Body of pancreas (tissue), 4 donors: ENCODE measurements at regions not wholly inside any gene's neighbourhood (a gene's known extent, or its start where the extent isn't known, plus 50 kb on each side); places are given as distances from the start of the nearest gene placed in this dataset.

ENCODE experiments used
- ATAC-seq: fragments of 150-250 bp; one replicate; pipeline ENCODE4 v1.9.1; 2016
- DNase-seq, 4 donors: peaks; one replicate each; pipeline ENCODE4 v3.0.0-alpha.2; 2019
- H3K27ac ChIP-seq, 4 donors: fragments of 200-600 bp; sonication (generic); 1 replicate in 3 of 4; 2 replicates in 1 of 4; pipeline versions ENCODE4 v1.5.1 to v1.6.1; 2016 to 2019; ENCODE audit warnings: mild to moderate bottlenecking in 1 of 4, mixed read lengths in 1 of 4, moderate library complexity in 1 of 4
- H3K27me3 ChIP-seq, 2 donors: fragments of 200-600 bp; sonication (generic); one replicate each; pipeline ENCODE4 v1.6.0; 2016; ENCODE audit warnings: mild to moderate bottlenecking in 1 of 2
- H3K36me3 ChIP-seq, 2 donors: fragments of 200-600 bp; sonication (generic); replicated peaks in 1 of 2; 2 replicates each; pipeline ENCODE4 v1.5.1; 2016; ENCODE audit warnings: low read depth in 2 of 2; ENCODE audit not compliant: insufficient read depth in 1 of 2
- H3K4me1 ChIP-seq: fragments of 200-600 bp; sonication (generic); one replicate; pipeline ENCODE4 v1.6.0; 2016
- H3K4me3 ChIP-seq, 2 donors: fragments of 200-600 bp; sonication (generic); 1 replicate in 1 of 2; 2 replicates in 1 of 2; pipeline ENCODE4 v1.5.1; 2016 to 2019
- H3K9me3 ChIP-seq, 3 donors: fragments of 200-600 bp; sonication (generic); 1 replicate in 2 of 3; 2 replicates in 1 of 3; pipeline ENCODE4 v1.5.1; 2016
- POLR2A ChIP-seq, 3 donors: fragments of 450-650 bp; IDR thresholded peaks; one replicate each; pipeline ENCODE4 v1.6.1; 2016; ENCODE audit warnings: antibody characterized with exemption in 3 of 3, mild to moderate bottlenecking in 2 of 3
- WGBS, 2 donors: methylation state at CpG; one replicate each; pipeline ENCODE4 v1.1.5; 2017; 5-methylcytosine and 5-hydroxymethylcytosine counted together
- intact Hi-C: fragments of 100-400 bp; cut with DNase I; formaldehyde crosslinking; loops from one replicate; pipeline ENCODE4 v1.15.1; 2023
- TF ChIP-seq, protein P1 (sequence below), 7 experiments: fragments of 450-650 bp in 4 of 7; fragments of 200-600 bp in 3 of 7; sonication (generic) in 3 of 7; IDR thresholded peaks; one replicate each; pipeline ENCODE4 v1.5.1; 2016 to 2019; ENCODE audit warnings: antibody characterized with exemption in 7 of 7

DNA sequence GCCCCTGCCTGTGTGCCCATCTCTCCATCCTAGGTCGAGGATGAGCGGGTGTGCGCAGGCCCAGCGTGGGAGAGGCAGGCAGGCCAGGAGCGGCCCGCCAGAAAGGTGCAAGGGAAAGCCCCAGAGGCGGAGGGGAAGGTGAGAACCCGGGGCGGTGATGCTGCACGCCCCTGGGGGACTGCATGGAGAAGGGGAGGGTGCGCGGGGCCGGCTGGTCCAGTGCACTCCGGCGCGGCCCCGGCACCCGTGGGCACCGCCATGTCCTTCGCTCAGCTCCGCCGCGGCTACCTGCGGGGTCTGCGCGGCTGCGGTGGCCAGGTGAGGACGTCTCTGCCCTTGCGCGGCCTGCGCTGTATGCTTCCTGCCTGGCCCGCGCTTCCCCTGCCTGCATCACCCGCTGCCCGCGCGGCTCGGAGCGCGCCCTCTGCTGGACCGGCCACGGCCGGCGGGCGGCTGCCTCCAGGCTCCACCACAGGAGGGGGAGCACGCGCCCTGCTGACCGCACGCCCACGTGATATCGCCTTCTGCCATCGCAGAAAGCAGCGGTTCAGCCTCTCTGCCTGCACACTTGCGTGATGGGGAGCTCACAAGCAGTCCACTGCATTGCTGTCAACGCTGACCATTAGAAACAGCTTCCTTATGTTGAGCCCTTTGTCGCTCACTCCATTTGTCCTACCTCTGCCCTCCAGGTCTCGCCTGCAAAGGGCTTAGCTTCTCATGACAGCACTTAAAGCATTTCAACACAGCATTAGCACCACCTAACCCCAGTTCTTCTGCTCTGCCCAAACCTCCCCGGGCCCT, 73.9 kb downstream of the CXCL12 start:
- Histone ChIP-seq H3K4me3 (no peak overlapping the region), H3K27me3 (no peaks in the 10 kb centered on the region), H3K9me3 (no peaks in the 10 kb centered on the region), H3K4me1 (peaks cover 10% of the 10 kb centered on the region), H3K36me3 (no peaks in the 10 kb centered on the region), H3K27ac (peak overlapping the region in 2 of 4 donors; percentile 21 to 23)
- ATAC-seq (peak; percentile 100), DNase-seq (peak; percentile 90 to 94 (median 92))
- TF ChIP-seq, protein P1, sequence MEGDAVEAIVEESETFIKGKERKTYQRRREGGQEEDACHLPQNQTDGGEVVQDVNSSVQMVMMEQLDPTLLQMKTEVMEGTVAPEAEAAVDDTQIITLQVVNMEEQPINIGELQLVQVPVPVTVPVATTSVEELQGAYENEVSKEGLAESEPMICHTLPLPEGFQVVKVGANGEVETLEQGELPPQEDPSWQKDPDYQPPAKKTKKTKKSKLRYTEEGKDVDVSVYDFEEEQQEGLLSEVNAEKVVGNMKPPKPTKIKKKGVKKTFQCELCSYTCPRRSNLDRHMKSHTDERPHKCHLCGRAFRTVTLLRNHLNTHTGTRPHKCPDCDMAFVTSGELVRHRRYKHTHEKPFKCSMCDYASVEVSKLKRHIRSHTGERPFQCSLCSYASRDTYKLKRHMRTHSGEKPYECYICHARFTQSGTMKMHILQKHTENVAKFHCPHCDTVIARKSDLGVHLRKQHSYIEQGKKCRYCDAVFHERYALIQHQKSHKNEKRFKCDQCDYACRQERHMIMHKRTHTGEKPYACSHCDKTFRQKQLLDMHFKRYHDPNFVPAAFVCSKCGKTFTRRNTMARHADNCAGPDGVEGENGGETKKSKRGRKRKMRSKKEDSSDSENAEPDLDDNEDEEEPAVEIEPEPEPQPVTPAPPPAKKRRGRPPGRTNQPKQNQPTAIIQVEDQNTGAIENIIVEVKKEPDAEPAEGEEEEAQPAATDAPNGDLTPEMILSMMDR (IDR thresholded peaks at IDR 0.05) = peak; percentile 91 to 99 (median 95)
- peak; percentile 37 to 60 (median 58) for TF ChIP-seq POLR2A (IDR thresholded peaks at IDR 0.05)
- 12 to 25% methylated on average over 27 to 47 of the region's 58 CpGs for WGBS, 2 donors
- intact Hi-C loops = loop anchor here (5.0 to 10.0 kb wide), 2 partner anchors 74 to 634 kb away; partner anchors contain the start of gene CXCL12

DNA sequence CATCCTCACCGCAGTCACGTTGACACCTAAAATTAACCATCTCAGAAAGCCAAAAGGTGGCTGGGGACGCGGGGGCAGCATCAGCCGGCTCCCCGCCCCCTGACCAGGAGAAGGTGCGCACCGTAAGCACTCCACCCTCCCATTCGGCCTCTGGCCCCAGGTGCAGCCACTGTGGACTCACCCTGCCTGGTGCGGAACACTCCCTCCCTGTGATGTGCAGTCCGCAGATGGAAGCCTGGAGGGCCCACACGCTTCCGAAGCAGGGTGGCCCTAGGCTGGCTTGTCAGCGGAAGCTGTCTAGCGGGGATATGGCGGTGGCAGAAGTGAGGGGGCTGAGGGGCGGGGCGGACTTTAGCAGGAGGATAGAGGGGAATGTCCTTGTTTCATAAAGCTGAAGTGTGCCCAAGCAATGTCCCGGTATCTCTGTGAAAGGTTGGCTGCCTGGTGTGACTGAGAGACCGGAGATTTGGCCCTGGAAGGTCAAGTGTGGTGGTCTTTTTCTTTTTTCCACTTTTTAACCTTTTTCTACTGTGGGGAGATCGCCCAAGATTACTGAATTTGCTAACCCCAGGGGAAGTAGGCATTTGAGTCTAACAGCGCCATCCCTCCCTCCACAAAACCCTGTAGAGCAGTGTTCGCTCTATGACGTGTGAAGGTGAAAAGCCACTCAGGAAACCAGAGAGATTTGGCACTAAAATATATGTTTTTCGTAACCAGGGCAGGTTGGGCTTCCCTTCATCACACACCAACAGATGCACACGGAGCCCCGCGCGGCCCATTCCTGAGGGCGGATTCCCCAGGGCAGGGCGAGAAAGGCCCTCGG, 74.7 kb downstream of the CXCL12 start:
- Histone ChIP-seq H3K4me3 (no peak overlapping the region), H3K27me3 (no peaks in the 10 kb centered on the region), H3K36me3 (no peaks in the 10 kb centered on the region), H3K9me3 (no peaks in the 10 kb centered on the region), H3K4me1 (peaks cover 10% of the 10 kb centered on the region), H3K27ac (peak overlapping the region in 1 of 4 donors; percentile 23)
- DNase-seq (no peak), ATAC-seq (no peak)
- intact Hi-C loops = loop anchor here (5.0 to 10.0 kb wide), 2 partner anchors 75 to 633 kb away; partner anchors contain the start of gene CXCL12
- 89 to 93% methylated on average over 27 to 32 of the region's 32 CpGs for WGBS, 2 donors
- no peak for TF ChIP-seq POLR2A (IDR thresholded peaks at IDR 0.05)
- TF ChIP-seq, protein P1 (IDR thresholded peaks at IDR 0.05) = no peak

DNA sequence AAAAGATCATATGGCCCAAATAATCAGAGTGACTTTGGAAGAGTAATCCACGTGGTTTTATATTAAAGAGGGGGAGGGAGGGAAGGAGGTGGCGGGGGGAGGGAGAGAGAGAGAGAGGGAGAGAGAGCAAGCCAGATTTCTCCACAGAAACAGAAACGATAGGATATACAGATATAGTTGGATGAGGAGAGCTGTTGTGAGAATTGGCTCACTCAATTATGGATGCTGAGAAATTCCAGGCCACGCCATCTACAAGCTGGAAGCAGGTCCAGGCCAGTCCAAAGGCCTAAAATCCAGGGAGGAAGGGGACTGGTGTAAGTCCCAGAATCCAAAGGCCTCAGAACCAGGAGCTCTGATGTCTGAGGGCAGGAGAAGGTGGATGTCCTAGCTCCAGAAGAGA, 75.5 kb downstream of the CXCL12 start:
- Histone ChIP-seq H3K27ac (no peak overlapping the region), H3K4me3 (no peak overlapping the region), H3K4me1 (peaks cover 10% of the 10 kb centered on the region), H3K9me3 (no peaks in the 10 kb centered on the region), H3K36me3 (no peaks in the 10 kb centered on the region), H3K27me3 (no peaks in the 10 kb centered on the region)
- DNase-seq (no peak), ATAC-seq (no peak)
- no peak for TF ChIP-seq POLR2A (IDR thresholded peaks at IDR 0.05)
- TF ChIP-seq, protein P1 (IDR thresholded peaks at IDR 0.05) = no peak
- WGBS, 2 donors = 60 to 78% methylated on average over 4 of the region's 4 CpGs
- intact Hi-C loops = no loop called here

DNA sequence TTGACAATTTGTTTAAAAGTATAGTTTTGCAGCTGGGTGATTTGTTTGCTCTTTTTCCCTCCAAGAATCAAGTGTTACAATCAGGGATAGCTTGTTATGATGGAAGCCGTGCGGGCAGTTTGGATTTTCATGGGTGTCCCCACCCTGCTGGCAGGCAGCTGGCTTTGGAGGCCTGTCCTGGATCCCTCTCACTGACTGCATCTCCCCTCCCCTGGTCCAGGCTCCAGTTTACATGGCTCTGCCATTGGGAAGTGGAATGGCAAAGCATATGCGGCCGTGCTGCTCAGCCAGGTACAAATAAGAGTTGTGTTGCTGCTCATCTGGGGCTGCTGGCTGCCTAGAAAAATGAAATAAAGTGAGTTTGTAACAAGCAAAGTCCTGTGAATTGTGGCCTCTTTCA, 76.0 kb downstream of the CXCL12 start:
- no peak for ATAC-seq
- H3K27me3 ChIP-seq = no peaks in the 10 kb centered on the region
- H3K27ac ChIP-seq = no peak overlapping the region
- no peaks in the 10 kb centered on the region for H3K9me3 ChIP-seq
- no peak for TF ChIP-seq POLR2A (IDR thresholded peaks at IDR 0.05)
- TF ChIP-seq, protein P1 (IDR thresholded peaks at IDR 0.05) = no peak
- no peak overlapping the region for H3K4me3 ChIP-seq
- no peak for DNase-seq
- no peaks in the 10 kb centered on the region for H3K36me3 ChIP-seq
- 87 to 91% methylated on average over 4 of the region's 4 CpGs for WGBS, 2 donors
- intact Hi-C loops = no loop called here
- H3K4me1 ChIP-seq = peaks cover 10% of the 10 kb centered on the region
